Tibial nerve (tissue), 4 donors: ENCODE measurements at regions not wholly inside any gene's neighbourhood (a gene's known extent, or its start where the extent isn't known, plus 50 kb on each side); places are given as distances from the start of the nearest gene placed in this dataset.

ENCODE experiments used
- DNase-seq, 2 donors: peaks; one replicate each; pipeline ENCODE4 v3.0.0-alpha.2; 2019; ENCODE audit warnings: low spot score in 2 of 2
- H3K27ac ChIP-seq, 4 donors: fragments of 200-600 bp; sonication (generic) in 3 of 4; one replicate each; pipeline ENCODE4 v1.5.1; 2017 to 2019; ENCODE audit warnings: mild to moderate bottlenecking in 1 of 4
- H3K27me3 ChIP-seq, 2 donors: fragments of 200-600 bp; sonication (generic) in 1 of 2; one replicate each; pipeline versions ENCODE4 v1.5.1 to v1.6.0; 2017 to 2019
- H3K36me3 ChIP-seq, 3 donors: fragments of 200-600 bp; sonication (generic); one replicate each; pipeline ENCODE4 v1.5.1; 2018 to 2019
- H3K4me1 ChIP-seq, 4 donors: fragments of 200-600 bp; sonication (generic) in 3 of 4; one replicate each; pipeline ENCODE4 v1.5.1; 2017 to 2019
- H3K4me3 ChIP-seq, 4 donors: fragments of 200-600 bp; sonication (generic) in 3 of 4; one replicate each; pipeline ENCODE4 v1.5.1; 2017 to 2019; ENCODE audit warnings: mild to moderate bottlenecking in 1 of 4, moderate library complexity in 1 of 4
- H3K9me3 ChIP-seq, 4 donors: fragments of 200-600 bp; sonication (generic) in 3 of 4; one replicate each; pipeline ENCODE4 v1.5.1; 2017 to 2019
- CTCF ChIP-seq, 5 experiments: fragments of 200-600 bp in 3 of 5; fragments of 450-650 bp in 2 of 5; sonication (generic) in 3 of 5; IDR thresholded peaks; one replicate each; pipeline ENCODE4 v1.5.1; 2016 to 2019; ENCODE audit warnings: antibody characterized with exemption in 5 of 5, mild to moderate bottlenecking in 3 of 5, moderate library complexity in 2 of 5
- EP300 ChIP-seq, 2 donors: sonication (generic); formaldehyde crosslinking; IDR thresholded peaks; one replicate each; pipeline ENCODE4 v1.6.1; 2017; ENCODE audit warnings: antibody characterized with exemption in 2 of 2, mild to moderate bottlenecking in 1 of 2
- POLR2A ChIP-seq, 2 donors: fragments of 450-650 bp; IDR thresholded peaks; one replicate each; pipeline ENCODE4 v1.6.1; 2017; ENCODE audit warnings: antibody characterized with exemption in 2 of 2, mild to moderate bottlenecking in 2 of 2, moderate library complexity in 2 of 2
- WGBS, 2 donors: methylation state at CpG; one replicate each; pipeline ENCODE4 v1.1.5; 2018; 5-methylcytosine and 5-hydroxymethylcytosine counted together

DNA sequence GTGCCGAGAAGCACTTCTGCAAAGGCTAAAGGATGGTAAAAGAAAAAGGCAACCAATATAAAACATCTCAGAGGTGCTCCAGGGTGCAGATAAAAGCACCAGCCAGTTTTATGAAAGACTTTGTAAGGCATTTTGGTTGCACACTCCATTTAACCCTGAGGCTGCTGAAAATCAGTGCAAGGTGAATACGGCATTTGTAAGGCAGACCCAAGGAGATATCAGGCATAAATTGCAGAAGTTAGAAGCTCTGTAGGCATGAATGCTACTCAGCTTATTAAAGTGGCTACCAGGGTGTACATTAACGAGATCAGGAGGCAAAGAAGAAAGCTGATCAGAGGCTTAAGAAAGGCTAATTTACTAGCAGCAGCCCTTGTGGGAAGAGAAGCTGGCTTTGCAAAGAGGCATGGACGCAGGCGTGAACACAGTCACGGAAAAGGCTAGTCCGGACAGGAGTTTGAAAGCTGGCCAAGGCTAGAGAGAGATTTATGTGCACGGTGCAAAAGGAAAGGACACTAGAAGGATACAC, 99.6 kb downstream of the ZNF429 start:
- Histone ChIP-seq H3K27me3 (no peaks in the 10 kb centered on the region), H3K4me1 (peaks cover 0 to 18% (median 4%) of the 10 kb centered on the region in 4 donors), H3K9me3 (no peaks in the 10 kb centered on the region), H3K4me3 (peak overlapping the region; percentile 28 to 57 (median 50)), H3K36me3 (no peaks in the 10 kb centered on the region), H3K27ac (peak overlapping the region; percentile 22 to 79 (median 66))
- 14 to 18% methylated on average over 8 of the region's 8 CpGs for WGBS, 2 donors
- DNase-seq, result no peak
- TF ChIP-seq CTCF (IDR thresholded peaks at IDR 0.05) (no peak), POLR2A (IDR thresholded peaks at IDR 0.05) (no peak), EP300 (IDR thresholded peaks at IDR 0.05) (no peak)
